ENCODE measurements at regions not wholly inside any gene's neighbourhood (a gene's known extent, or its start where the extent isn't known, plus 50 kb on each side); places are given as distances from the start of the nearest gene placed in this dataset.

DNA sequence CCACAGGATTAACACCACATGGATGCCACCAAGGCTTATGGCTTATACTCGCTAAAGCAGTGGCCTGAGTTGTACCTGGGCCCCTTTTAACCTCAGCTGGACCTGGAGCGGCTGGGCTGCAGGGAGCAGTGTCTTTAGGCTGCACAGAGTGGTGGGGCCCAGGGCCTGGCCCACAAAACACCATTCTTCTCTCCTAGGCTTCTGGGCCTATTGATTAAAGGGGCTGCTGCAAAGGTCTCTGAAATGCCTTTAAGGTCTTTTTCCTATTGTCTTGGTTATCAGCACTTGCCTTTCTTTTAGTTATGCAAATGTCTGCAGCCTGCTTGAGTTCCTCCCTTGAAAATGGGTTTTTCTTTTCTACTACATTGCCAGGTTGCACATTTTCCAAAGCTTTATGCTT lies 973.9 kb upstream of the PRR20A start:
- Mint-ChIP-seq H3K4me1 (no peaks in the 10 kb centered on the region), H3K27ac (no peak overlapping the region), H3K9me3 (ENCODE audit: insufficient read depth) (peaks cover 7% of the 10 kb centered on the region), H3K27me3 (no peaks in the 10 kb centered on the region), H3K4me3 (no peak overlapping the region)
- WGBS (ENCODE audit: insufficient coverage): 72% methylated on average over 2 of the region's 2 CpGs
- no peak overlapping the region for H2AFZ ChIP-seq (ENCODE audit: insufficient read depth, low read depth, low read length, poor library complexity, severe bottlenecking)
- no peaks in the 10 kb centered on the region for H3K36me3 ChIP-seq (replicated peaks in 1 of 2; ENCODE audit: control extremely low read depth in 1 of 2, control insufficient read depth in 1 of 2, extremely low read depth in 1 of 2, insufficient read depth in 2 of 2, low read length in 1 of 2)
- H4K20me1 ChIP-seq (ENCODE audit: control insufficient read depth, insufficient read depth, low read length, poor library complexity, severe bottlenecking): no peaks in the 10 kb centered on the region
- peaks cover 0 to 6% (median 0%) of the 10 kb centered on the region in 3 donors for H3K9me3 ChIP-seq (ENCODE audit: control extremely low read depth in 1 of 3, control insufficient read depth in 2 of 3, insufficient read depth in 1 of 3, low read length in 2 of 3)
- no peak overlapping the region for H3K4me3 ChIP-seq (ENCODE audit: control extremely low read depth in 1 of 5, extremely low read depth in 1 of 5, insufficient read depth in 1 of 5, low read depth in 2 of 5, low read length in 4 of 5)
- ATAC-seq (ENCODE audit: low read depth) (no peak), DNase-seq (no peak)
- H3K4me2 ChIP-seq (replicated peaks; ENCODE audit: low read depth, low read length, poor library complexity, severe bottlenecking): no peak overlapping the region
- no peaks in the 10 kb centered on the region for H3K79me2 ChIP-seq (ENCODE audit: control insufficient read depth, insufficient read depth, low read length)
- intact Hi-C loops (cut with micrococcal nuclease): no loop called here
- no peak overlapping the region for H3K9ac ChIP-seq (ENCODE audit: low read length)
- POLR2A ChIA-PET: no interaction called here
- H3K4me1 ChIP-seq (ENCODE audit: control insufficient read depth in 2 of 2, insufficient read depth in 2 of 2, low read length in 2 of 2): no peaks in the 10 kb centered on the region
- H3K27me3 ChIP-seq (replicated peaks in 1 of 4; ENCODE audit: control extremely low read depth in 1 of 4, control insufficient read depth in 3 of 4, insufficient read depth in 4 of 4, low read length in 3 of 4): no peaks in the 10 kb centered on the region
- H3K27ac ChIP-seq (ENCODE audit: low read length in 2 of 2): no peak overlapping the region
- CTCF ChIA-PET: no interaction called here
- TF ChIP-seq, protein P1, sequence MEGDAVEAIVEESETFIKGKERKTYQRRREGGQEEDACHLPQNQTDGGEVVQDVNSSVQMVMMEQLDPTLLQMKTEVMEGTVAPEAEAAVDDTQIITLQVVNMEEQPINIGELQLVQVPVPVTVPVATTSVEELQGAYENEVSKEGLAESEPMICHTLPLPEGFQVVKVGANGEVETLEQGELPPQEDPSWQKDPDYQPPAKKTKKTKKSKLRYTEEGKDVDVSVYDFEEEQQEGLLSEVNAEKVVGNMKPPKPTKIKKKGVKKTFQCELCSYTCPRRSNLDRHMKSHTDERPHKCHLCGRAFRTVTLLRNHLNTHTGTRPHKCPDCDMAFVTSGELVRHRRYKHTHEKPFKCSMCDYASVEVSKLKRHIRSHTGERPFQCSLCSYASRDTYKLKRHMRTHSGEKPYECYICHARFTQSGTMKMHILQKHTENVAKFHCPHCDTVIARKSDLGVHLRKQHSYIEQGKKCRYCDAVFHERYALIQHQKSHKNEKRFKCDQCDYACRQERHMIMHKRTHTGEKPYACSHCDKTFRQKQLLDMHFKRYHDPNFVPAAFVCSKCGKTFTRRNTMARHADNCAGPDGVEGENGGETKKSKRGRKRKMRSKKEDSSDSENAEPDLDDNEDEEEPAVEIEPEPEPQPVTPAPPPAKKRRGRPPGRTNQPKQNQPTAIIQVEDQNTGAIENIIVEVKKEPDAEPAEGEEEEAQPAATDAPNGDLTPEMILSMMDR (IDR thresholded peaks at IDR 0.05): no peak
- no peak for TF ChIP-seq EZH2 (IDR thresholded peaks at IDR 0.05; ENCODE audit: borderline replicate concordance, insufficient read depth, low read depth, low read length, poor library complexity, severe bottlenecking)

DNA sequence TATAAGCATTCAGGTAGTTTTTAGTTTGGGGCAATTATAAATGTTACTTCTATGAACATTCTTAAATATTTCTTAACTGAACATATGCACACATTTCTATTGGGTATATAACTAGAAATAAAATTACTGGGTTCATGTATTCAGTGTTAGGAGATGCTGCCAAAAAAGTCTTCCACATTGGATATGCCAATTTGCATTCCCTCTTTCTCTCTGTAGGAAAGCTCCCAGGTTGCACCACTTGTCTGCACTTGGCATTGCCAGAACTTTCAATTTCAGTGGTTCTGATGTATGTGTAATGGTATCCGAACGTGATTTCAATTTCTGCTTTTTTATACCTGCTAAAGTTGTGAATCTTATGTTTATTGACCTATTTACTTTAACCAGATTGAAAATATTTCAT lies 972.1 kb upstream of the PRR20A start:
- no peak overlapping the region for H3K4me3 ChIP-seq (ENCODE audit: control extremely low read depth in 1 of 5, extremely low read depth in 1 of 5, insufficient read depth in 1 of 5, low read depth in 2 of 5, low read length in 4 of 5)
- TF ChIP-seq, protein P1 (IDR thresholded peaks at IDR 0.05): no peak
- TF ChIP-seq EZH2 (IDR thresholded peaks at IDR 0.05; ENCODE audit: borderline replicate concordance, insufficient read depth, low read depth, low read length, poor library complexity, severe bottlenecking): no peak
- no peaks in the 10 kb centered on the region for H3K79me2 ChIP-seq (ENCODE audit: control insufficient read depth, insufficient read depth, low read length)
- no peaks in the 10 kb centered on the region for H3K27me3 Mint-ChIP-seq
- no peak for DNase-seq
- ATAC-seq (ENCODE audit: low read depth): no peak
- H3K27me3 ChIP-seq (replicated peaks in 1 of 4; ENCODE audit: control extremely low read depth in 1 of 4, control insufficient read depth in 3 of 4, insufficient read depth in 4 of 4, low read length in 3 of 4): no peaks in the 10 kb centered on the region
- intact Hi-C loops (cut with micrococcal nuclease): no loop called here
- H3K4me1 ChIP-seq (ENCODE audit: control insufficient read depth in 2 of 2, insufficient read depth in 2 of 2, low read length in 2 of 2): no peaks in the 10 kb centered on the region
- H3K4me3 Mint-ChIP-seq: no peak overlapping the region
- peaks cover 0 to 6% (median 1%) of the 10 kb centered on the region in 3 donors for H3K9me3 ChIP-seq (ENCODE audit: control extremely low read depth in 1 of 3, control insufficient read depth in 2 of 3, insufficient read depth in 1 of 3, low read length in 2 of 3)
- ChIA-PET POLR2A (no interaction called here), CTCF (no interaction called here)
- no peak overlapping the region for H3K27ac Mint-ChIP-seq
- no peaks in the 10 kb centered on the region for H3K36me3 ChIP-seq (replicated peaks in 1 of 2; ENCODE audit: control extremely low read depth in 1 of 2, control insufficient read depth in 1 of 2, extremely low read depth in 1 of 2, insufficient read depth in 2 of 2, low read length in 1 of 2)
- H3K27ac ChIP-seq (ENCODE audit: low read length in 2 of 2): no peak overlapping the region
- no peaks in the 10 kb centered on the region for H3K4me1 Mint-ChIP-seq
- H3K9ac ChIP-seq (ENCODE audit: low read length): no peak overlapping the region
- no peaks in the 10 kb centered on the region for H4K20me1 ChIP-seq (ENCODE audit: control insufficient read depth, insufficient read depth, low read length, poor library complexity, severe bottlenecking)
- H3K9me3 Mint-ChIP-seq (ENCODE audit: insufficient read depth): peaks cover 7% of the 10 kb centered on the region
- no CpG with 5 or more reads among the region's 2 CpGs for WGBS (ENCODE audit: insufficient coverage)
- no peak overlapping the region for H2AFZ ChIP-seq (ENCODE audit: insufficient read depth, low read depth, low read length, poor library complexity, severe bottlenecking)
- no peak overlapping the region for H3K4me2 ChIP-seq (replicated peaks; ENCODE audit: low read depth, low read length, poor library complexity, severe bottlenecking)

Data from B cell (primary cell).